Prostate gland (tissue), 2 donors: ENCODE measurements at regions not wholly inside any gene's neighbourhood (a gene's known extent, or its start where the extent isn't known, plus 50 kb on each side); places are given as distances from the start of the nearest gene placed in this dataset.

Experiments
- CTCF ChIP-seq, 4 experiments: fragments of 200-600 bp in 2 of 4; fragments of 450-650 bp in 2 of 4; sonication (generic) in 2 of 4; IDR thresholded peaks; 1 replicate in 3 of 4; 2 replicates in 1 of 4; pipeline ENCODE4 v1.5.1; 2016 to 2019; ENCODE audit warnings: antibody characterized with exemption in 4 of 4, mild to moderate bottlenecking in 2 of 4, moderate library complexity in 2 of 4
- POLR2A ChIP-seq: fragments of 450-650 bp; IDR thresholded peaks from one replicate; pipeline ENCODE4 v1.6.1; 2016; ENCODE audit warnings: antibody characterized with exemption, mild to moderate bottlenecking

- TF ChIP-seq CTCF (IDR thresholded peaks at IDR 0.05) (no peak), POLR2A (no peak)
These were observed 246.7 kb upstream of the TLL1 start for GRCh38 chr4:165626316-165626715.
